Erythroblast (primary cell): ENCODE measurements at regions not wholly inside any gene's neighbourhood (a gene's known extent, or its start where the extent isn't known, plus 50 kb on each side); places are given as distances from the start of the nearest gene placed in this dataset.

Experiments
- GATA1 ChIP-seq: IDR thresholded peaks from 2 replicates; pipeline ENCODE4 v1.6.1; 2011; ENCODE audit warnings: low read depth, mild to moderate bottlenecking, control low read depth, low read length, moderate library complexity
- POLR2A ChIP-seq: IDR thresholded peaks from 2 replicates; pipeline ENCODE4 v1.6.1; 2011; ENCODE audit warnings: mild to moderate bottlenecking, low read length

DNA sequence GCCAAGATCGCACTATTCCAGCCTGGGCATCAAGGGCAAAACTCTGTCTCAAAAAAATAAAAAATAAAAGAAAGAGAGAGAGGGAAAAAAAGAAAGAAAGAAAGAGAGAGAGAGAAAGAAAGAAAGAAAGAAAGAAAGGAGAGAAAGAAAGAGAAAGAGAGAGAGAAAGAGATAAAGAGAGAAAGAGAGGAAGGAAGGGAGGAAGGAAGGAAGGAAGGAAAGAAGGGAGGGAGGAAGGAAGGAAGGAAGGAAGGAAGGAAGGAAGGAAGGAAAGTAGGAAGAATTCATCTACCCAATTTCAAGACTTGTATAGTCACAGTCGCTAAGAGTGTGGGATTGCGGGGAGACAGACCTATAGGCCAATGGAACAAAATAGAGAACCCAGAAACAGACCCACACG is 290.6 kb downstream of the NPHP4 start:
- no peak for TF ChIP-seq POLR2A
- no peak for TF ChIP-seq GATA1
